Stimulated activated CD4-positive, alpha-beta T cell treated with anti-CD3 and anti-CD28 coated beads, Interleukin-1b, Interleukin-23, amount 100 ng/mL, for 24 hours (primary cell): ENCODE measurements at regions not wholly inside any gene's neighbourhood (a gene's known extent, or its start where the extent isn't known, plus 50 kb on each side); places are given as distances from the start of the nearest gene placed in this dataset.
"Not testable (repeated sequence)": the region's sequence is repeated elsewhere in the genome, so short reads cannot be mapped to it uniquely, and the experiment has no call there.

Experiments
- DNase-seq, 4 experiments: peaks; one replicate each; pipeline ENCODE4 v3.0.0-alpha.2; 2020; ENCODE audit warnings: low read depth in 4 of 4, low spot score in 1 of 4

DNA sequence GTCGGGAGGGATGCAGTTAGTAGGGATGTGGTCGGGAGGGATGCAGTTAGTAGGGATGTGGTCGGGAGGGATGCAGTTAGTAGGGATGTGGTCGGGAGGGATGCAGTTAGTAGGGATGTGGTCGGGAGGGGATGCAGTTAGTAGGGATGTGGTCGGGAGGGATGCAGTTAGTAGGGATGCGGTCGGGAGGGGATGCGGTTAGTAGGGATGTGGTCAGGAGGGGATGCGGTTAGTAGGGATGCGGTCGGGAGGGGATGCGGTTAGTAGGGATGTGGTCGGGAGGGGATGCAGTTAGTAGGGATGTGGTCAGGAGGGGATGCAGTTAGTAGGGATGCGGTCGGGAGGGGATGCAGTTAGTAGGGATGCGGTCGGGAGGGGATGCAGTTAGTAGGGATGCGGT lies 96.2 kb downstream of the BDH1 start:
- DNase-seq: peak in 1 of 4 experiments; percentile 16

DNA sequence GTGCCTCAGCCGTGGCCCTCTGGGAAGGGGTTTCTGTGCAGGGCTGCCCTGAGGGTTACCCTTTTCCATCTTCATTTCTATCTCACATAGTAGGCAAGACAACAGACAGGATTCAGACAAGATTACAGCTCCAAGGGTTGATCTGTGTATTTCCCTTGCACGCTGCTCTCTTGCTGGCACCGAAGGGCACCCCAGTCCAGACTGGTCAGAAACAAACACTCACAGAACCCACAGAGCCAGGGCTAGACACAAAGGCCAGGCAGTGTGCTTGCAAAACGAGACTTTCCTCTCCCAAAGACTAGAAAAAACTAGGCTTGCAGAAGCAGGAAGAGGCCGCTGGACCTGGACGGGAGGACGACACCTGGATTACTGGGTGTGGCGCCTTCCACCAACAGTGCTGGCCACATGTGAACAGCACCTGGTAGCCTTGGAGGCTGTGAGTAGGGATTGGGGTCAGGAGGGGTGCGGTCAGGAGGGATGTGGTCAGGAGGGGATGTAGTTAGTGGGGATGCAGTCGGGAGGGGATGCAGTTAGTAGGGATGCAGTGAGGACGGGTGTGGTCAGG lies 96.8 kb downstream of the BDH1 start:
- no peak for DNase-seq

DNA sequence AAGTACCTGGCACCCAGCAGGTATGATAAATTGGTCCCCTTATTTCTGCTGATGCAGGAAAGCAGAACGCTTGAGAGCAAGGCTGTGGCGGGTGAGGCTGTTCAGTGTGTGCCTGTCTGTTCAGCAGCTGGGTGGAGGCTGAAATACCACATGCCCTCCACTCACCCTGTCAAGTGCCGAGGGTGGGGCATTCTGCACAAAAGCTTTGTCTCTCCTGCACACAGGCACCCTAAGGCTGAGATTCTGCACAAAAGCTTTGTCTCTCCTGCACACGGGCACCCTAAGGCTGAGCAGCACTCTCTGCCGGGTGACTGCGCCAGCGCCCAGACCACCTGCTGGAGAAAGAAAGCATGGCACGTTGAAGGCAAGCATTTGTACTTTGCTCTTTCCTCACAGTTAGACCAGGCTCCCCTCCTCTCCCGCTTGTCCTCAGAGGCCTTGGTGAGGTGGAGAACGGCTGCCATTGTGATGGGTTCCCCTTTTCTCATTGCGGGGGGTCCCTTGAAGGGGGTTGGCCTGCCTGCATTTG lies 97.5 kb downstream of the BDH1 start:
- DNase-seq: no peak

DNA sequence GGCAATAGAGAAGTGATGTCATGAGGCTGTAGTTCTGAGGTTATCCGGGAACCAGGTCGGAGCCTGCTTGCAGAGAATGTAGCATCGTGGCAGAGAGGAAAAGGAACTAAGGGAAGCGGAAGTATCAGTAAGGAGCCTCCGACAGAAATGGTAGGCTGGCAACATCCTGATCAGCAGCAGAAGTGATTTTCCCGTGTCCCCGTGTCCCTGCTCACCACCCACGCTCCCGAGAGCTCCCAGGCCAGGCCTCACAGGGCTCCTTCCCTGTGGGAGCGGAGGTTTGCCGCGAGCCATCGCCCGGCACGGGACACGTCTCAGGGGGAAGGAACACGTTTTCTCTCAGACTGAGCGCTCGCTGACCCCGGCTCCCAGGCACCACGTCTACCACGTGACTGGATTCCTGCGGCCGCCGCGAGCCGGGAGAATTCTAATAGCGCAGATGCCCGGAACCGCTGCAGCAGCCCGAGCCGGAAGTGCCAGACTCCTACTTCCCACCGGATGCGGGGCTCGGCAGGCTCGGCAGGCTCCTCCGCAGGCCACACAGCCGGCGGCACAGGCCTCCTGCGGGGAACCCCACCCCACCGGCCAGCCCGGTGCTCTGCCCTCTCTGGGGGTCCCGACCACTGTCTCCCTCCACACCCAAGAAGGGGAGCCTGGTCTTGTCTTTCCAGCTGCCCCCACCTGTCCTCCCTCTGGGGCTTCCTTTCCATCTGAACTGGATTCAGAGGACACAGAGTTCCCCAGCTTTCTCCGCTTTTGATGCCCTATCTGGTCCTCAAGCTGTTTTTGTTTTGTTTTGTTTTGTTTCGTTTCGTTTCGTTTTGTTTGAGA lies 99.3 kb downstream of the BDH1 start:
- DNase-seq: peak in 3 of 4 experiments; percentile 17 to 54 (median 48)

- not testable (repeated sequence) for DNase-seq
Measured at GRCh38 chr3:197454841-197455240, 100.9 kb downstream of the BDH1 start.

GRCh38 chr3:197454014-197454413 lies 101.8 kb downstream of the BDH1 start:
- DNase-seq: no peak

- DNase-seq: no peak
Measured at GRCh38 chr3:197450810-197451209, 105.0 kb downstream of the BDH1 start.

- no peak for DNase-seq
Measured at GRCh38 chr3:197450308-197450707, 105.5 kb downstream of the BDH1 start.

- not testable (repeated sequence) for DNase-seq
Measured at GRCh38 chr3:197449181-197449580, 106.6 kb downstream of the BDH1 start.

DNA sequence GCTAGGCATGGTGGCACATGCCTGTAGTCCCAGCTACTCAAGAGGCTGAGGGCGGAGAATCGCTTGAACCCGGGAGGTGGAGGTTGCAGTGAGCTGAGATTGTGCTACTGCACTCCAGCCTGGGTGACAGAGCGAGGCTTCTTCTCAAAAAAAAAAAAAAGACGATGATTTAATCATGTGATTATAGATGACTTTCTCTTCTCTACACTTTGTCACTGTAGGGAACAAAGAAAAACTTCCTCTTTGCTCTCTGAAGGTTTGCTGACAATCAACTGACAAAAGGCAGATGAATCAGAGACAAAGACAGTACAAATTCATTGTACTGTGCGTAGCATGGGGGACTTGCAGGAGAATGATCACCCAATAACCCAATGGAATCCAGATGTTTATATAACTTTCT lies 108.0 kb downstream of the BDH1 start:
- DNase-seq: not testable (repeated sequence)

DNA sequence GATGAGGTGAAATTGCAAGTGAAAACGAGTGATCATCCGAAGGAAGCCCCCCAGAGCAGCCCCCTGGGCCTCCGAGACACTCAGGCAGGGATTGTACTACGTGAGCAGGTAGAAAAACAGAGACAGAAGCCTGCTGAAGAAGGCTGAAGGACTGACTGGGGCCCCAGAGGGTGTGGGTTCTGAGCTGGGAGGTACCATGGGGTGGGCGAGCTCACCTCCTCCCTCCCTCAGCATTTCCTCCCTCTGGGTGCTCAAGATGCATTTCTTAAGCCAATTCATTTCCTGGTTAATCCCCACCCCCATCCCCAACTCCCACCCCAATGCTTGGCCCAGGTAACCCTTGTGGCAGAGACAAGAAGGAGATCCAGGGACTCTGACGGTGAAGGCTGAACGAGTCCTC lies 108.7 kb downstream of the BDH1 start:
- DNase-seq: no peak

GRCh38 chr3:197446700-197447056 lies 109.1 kb downstream of the BDH1 start:
- DNase-seq: no peak

- DNase-seq: no peak
Measured at GRCh38 chr3:197445896-197446699, 109.7 kb downstream of the BDH1 start.

GRCh38 chr3:197444793-197445379 lies 110.9 kb downstream of the BDH1 start:
- no peak for DNase-seq

GRCh38 chr3:197443506-197443905 lies 112.3 kb downstream of the BDH1 start:
- no peak for DNase-seq

DNA sequence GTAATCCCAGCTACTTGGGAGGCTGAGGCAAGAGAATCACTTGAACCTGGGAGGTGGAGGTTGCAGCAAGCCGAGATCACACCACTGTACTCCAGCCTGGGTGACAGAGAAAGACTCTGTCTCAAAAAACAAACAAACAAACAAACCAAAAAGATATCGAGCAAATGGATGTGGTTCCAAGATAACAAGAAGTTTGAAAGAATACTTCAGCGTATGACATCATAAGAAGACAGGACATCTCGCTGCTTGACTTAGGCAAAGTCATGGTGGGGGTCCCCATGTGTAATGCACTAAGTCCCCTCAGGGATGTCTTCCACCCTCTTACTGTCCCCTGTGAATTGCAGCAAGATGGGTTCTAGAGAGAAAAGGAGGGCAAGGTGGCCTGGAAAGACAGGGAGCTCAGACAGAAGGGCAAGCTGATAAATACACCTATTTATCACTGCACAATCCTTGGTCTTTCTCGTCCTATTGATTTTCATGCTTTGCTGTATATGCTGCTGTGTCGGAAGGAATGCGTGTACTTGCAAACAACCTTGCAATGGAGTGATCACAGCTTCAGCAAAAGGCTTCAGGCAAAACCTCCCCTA lies 115.0 kb downstream of the BDH1 start:
- no peak for DNase-seq

DNA sequence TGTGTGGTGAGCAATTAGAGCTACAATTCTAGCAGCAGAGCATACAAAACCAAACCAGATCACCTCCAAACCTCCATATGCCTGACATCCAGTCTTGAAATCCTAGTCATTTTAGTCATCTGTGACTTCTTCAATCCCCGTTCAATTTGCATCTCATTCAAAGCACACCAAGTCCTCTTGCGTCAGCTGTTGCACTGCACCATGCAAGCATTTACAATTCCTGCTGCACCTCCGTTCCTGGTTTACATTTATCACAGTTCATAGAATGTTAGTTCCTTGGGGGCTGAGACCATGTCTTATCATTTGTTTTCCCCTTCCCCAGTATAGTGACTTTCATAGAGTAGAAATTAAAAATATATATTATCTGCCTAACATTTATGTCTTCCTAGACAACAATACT lies 116.9 kb downstream of the BDH1 start:
- DNase-seq: no peak

GRCh38 chr3:197435426-197435825 lies 120.3 kb downstream of the BDH1 start:
- no peak for DNase-seq

DNA sequence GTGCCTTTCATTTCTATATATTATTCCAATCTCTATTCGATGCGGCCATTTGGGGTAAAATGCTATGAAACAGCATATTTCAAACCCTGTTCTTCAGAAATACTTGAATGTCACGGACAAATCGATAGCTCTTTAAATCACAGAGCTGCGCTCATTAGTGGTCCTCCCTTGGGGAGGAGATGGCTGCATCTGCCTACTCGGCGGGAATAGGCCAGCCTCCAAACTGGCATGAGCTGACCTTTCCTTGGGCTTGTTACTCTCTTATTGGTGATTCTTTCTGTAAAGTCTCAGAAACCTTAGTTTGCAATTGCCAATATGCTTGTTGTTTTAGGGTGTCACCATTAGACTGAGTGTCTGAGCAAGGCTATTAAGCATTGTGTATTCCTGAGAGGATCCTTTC lies 120.9 kb downstream of the BDH1 start:
- DNase-seq: no peak

- DNase-seq: no peak
Measured at GRCh38 chr3:197432384-197433127, 123.2 kb downstream of the BDH1 start.
